Ishikawa (cell line): ENCODE measurements at regions not wholly inside any gene's neighbourhood (a gene's known extent, or its start where the extent isn't known, plus 50 kb on each side); places are given as distances from the start of the nearest gene placed in this dataset.

ENCODE experiments used
- CEBPB ChIP-seq: IDR thresholded peaks from 2 replicates; pipeline ENCODE4 v1.6.1; 2012
- CREB1 ChIP-seq: IDR thresholded peaks from 2 replicates; pipeline ENCODE4 v1.6.1; 2012; ENCODE audit warnings: low read depth
- EGR1 ChIP-seq: IDR thresholded peaks from 2 replicates; pipeline ENCODE4 v1.6.1; 2012
- EP300 ChIP-seq: IDR thresholded peaks from 2 replicates; pipeline ENCODE4 v1.6.1; 2012; ENCODE audit warnings: borderline replicate concordance
- FOXM1 ChIP-seq: IDR thresholded peaks from 2 replicates; pipeline ENCODE4 v1.6.1; 2012; ENCODE audit warnings: low read depth, borderline replicate concordance
- NFIC ChIP-seq: IDR thresholded peaks from 2 replicates; pipeline ENCODE4 v1.6.1; 2012
- RAD21 ChIP-seq: IDR thresholded peaks from 2 replicates; pipeline ENCODE4 v1.6.1; 2012; ENCODE audit warnings: low read depth
- TAF1 ChIP-seq: IDR thresholded peaks from 2 replicates; pipeline ENCODE4 v1.6.1; 2012; ENCODE audit warnings: low read depth, mild to moderate bottlenecking
- TCF12 ChIP-seq: IDR thresholded peaks from 2 replicates; pipeline ENCODE4 v1.6.1; 2012; ENCODE audit warnings: low read depth
- TEAD4 ChIP-seq: IDR thresholded peaks from 2 replicates; pipeline ENCODE4 v1.6.1; 2012
- USF1 ChIP-seq: IDR thresholded peaks from 2 replicates; pipeline ENCODE4 v1.6.1; 2012
- YY1 ChIP-seq: IDR thresholded peaks from 2 replicates; pipeline ENCODE4 v1.6.1; 2012; ENCODE audit warnings: low read depth
- ZBTB7A ChIP-seq: IDR thresholded peaks from 2 replicates; pipeline ENCODE4 v1.6.1; 2012; ENCODE audit warnings: low read depth
- TF ChIP-seq, protein P1 (sequence below): IDR thresholded peaks from 2 replicates; pipeline ENCODE4 v1.6.1; 2012; ENCODE audit warnings: low read depth, mild to moderate bottlenecking
- TF ChIP-seq, protein P2 (sequence below): IDR thresholded peaks from 2 replicates; pipeline ENCODE4 v1.6.1; 2012

GRCh38 chr21:16082038-16082816 lies 352.4 kb downstream of the USP25 start:
- peak; percentile 40 for TF ChIP-seq RAD21
- TF ChIP-seq, protein P1, sequence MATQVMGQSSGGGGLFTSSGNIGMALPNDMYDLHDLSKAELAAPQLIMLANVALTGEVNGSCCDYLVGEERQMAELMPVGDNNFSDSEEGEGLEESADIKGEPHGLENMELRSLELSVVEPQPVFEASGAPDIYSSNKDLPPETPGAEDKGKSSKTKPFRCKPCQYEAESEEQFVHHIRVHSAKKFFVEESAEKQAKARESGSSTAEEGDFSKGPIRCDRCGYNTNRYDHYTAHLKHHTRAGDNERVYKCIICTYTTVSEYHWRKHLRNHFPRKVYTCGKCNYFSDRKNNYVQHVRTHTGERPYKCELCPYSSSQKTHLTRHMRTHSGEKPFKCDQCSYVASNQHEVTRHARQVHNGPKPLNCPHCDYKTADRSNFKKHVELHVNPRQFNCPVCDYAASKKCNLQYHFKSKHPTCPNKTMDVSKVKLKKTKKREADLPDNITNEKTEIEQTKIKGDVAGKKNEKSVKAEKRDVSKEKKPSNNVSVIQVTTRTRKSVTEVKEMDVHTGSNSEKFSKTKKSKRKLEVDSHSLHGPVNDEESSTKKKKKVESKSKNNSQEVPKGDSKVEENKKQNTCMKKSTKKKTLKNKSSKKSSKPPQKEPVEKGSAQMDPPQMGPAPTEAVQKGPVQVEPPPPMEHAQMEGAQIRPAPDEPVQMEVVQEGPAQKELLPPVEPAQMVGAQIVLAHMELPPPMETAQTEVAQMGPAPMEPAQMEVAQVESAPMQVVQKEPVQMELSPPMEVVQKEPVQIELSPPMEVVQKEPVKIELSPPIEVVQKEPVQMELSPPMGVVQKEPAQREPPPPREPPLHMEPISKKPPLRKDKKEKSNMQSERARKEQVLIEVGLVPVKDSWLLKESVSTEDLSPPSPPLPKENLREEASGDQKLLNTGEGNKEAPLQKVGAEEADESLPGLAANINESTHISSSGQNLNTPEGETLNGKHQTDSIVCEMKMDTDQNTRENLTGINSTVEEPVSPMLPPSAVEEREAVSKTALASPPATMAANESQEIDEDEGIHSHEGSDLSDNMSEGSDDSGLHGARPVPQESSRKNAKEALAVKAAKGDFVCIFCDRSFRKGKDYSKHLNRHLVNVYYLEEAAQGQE = no peak

DNA sequence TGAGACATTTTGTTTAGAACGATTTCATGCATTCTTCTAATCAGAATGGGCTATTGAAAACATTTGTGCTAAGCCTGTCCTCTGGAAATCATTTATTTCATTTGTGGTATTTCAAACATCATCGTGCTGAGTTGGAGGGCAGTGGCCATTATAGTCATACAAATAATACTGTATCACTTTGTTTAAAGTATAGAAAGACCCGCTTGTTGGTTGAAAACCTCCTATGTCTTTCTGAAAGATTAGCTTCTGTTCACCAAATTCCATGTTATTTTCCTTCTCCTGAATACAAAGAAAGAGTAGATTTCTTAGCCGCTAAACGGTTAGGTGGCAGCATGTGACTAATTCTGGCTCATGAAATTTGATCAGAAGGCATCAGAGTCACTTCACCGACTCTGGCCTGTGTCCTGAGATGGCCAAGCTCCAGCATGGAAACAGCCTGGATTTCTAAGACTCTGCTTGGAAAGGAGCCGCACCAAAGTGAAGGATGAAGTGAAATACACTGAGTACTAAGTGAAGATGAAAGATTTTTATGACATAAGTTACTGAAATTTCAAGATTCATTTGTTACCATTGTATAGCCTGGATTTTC lies 355.1 kb downstream of the USP25 start:
- TF ChIP-seq RAD21 = peak; percentile 60
- no peak for TF ChIP-seq ZBTB7A
- TF ChIP-seq, protein P2, sequence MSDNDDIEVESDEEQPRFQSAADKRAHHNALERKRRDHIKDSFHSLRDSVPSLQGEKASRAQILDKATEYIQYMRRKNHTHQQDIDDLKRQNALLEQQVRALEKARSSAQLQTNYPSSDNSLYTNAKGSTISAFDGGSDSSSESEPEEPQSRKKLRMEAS = peak; percentile 38; the same call in 1 of the 2 replicates
- TF ChIP-seq NFIC = peak; percentile 65
- TF ChIP-seq, protein P1 = no peak
- TF ChIP-seq YY1 = no peak
- peak; percentile 40 for TF ChIP-seq TCF12
- TF ChIP-seq FOXM1 = no peak; the same call in 1 of the 2 replicates
- TF ChIP-seq EGR1 = no peak
- TF ChIP-seq TAF1 = no peak
- peak; percentile 83 for TF ChIP-seq USF1
- TF ChIP-seq CEBPB = no peak
- TF ChIP-seq EP300 = peak; percentile 65; the same call in 1 of the 2 replicates
- TF ChIP-seq CREB1 = no peak
- TF ChIP-seq TEAD4 = no peak

GRCh38 chr21:16085421-16085820 lies 355.6 kb downstream of the USP25 start:
- peak; percentile 62 for TF ChIP-seq USF1
- TF ChIP-seq ZBTB7A = no peak

DNA sequence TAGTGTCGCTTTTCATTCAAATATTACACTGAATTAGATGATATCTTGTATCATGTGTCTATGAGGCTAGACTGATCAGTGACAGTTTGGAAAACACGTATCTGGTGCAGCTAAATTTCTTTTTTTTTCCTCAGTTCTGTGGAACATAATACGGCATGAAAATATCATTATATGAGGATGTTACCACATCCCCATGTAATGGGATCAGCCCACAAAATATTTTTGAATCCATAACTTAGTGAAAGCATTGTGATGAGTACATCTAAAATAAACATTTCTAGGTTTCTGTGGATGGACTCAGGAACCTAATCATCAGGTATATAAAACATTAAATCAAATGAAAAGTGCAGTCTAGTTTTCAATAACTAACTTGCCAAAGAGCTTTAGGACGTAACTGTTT lies 356.3 kb downstream of the USP25 start:
- no peak for TF ChIP-seq RAD21
- no peak for TF ChIP-seq ZBTB7A
- no peak for TF ChIP-seq USF1
- no peak for TF ChIP-seq NFIC
- TF ChIP-seq, protein P1 = no peak
- TF ChIP-seq TCF12 = no peak
- no peak for TF ChIP-seq TAF1
- TF ChIP-seq, protein P2 = no peak
- no peak for TF ChIP-seq CREB1
- TF ChIP-seq EGR1 = no peak
- no peak for TF ChIP-seq EP300
- TF ChIP-seq TEAD4 = no peak
- TF ChIP-seq FOXM1 = no peak
- TF ChIP-seq YY1 = no peak
- TF ChIP-seq CEBPB = no peak
